Hepatocyte (in vitro differentiated cells): ENCODE measurements at regions not wholly inside any gene's neighbourhood (a gene's known extent, or its start where the extent isn't known, plus 50 kb on each side); places are given as distances from the start of the nearest gene placed in this dataset.

Source experiments
- CTCF ChIP-seq: fragments of 200-600 bp; sonication (generic); IDR thresholded peaks from 2 replicates; pipeline ENCODE4 v1.5.1; 2016; ENCODE audit warnings: antibody characterized with exemption, mild to moderate bottlenecking; ENCODE audit not compliant: poor library complexity
- EZH2 ChIP-seq: fragments of 200-600 bp; sonication (generic); IDR thresholded peaks from 2 replicates; pipeline ENCODE4 v1.6.1; 2016; ENCODE audit warnings: antibody characterized with exemption, mild to moderate bottlenecking, borderline replicate concordance
- EZH2phosphoT487 ChIP-seq: fragments of 200-600 bp; sonication (generic); IDR thresholded peaks from one replicate; pipeline ENCODE4 v1.6.1; 2018; ENCODE audit warnings: antibody characterized with exemption, mild to moderate bottlenecking, low read depth, moderate library complexity; ENCODE audit not compliant: unreplicated experiment, severe bottlenecking

GRCh38 chr1:30817077-30817438 lies 59.5 kb upstream of the LAPTM5 start:
- TF ChIP-seq CTCF (no peak), EZH2 (no peak), EZH2phosphoT487 (no peak)
